ENCODE measurements at regions not wholly inside any gene's neighbourhood (a gene's known extent, or its start where the extent isn't known, plus 50 kb on each side); places are given as distances from the start of the nearest gene placed in this dataset.

DNA sequence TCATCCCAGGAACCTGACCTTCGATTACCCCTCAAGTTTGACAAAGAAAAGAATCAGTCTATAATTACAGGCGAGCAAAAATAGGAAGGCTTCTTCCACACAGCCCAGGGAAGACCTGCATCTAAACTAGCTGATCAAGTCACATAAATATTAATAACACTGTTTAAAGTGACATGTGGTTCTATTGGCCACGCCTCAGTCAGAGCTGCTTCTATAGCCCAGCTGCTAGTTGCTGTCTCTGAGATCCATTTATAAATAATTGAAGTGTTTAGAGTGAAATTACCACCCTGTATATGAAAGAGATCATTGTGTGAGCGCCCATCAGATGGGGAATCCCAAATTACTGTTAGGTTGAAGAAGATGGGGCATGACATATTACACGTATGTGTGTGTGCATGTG, 426.0 kb downstream of the CDH2 start:
- no peak for TF ChIP-seq EZH2 (IDR thresholded peaks at IDR 0.05; ENCODE audit: insufficient read depth, low read length)
- TF ChIP-seq, protein P1, sequence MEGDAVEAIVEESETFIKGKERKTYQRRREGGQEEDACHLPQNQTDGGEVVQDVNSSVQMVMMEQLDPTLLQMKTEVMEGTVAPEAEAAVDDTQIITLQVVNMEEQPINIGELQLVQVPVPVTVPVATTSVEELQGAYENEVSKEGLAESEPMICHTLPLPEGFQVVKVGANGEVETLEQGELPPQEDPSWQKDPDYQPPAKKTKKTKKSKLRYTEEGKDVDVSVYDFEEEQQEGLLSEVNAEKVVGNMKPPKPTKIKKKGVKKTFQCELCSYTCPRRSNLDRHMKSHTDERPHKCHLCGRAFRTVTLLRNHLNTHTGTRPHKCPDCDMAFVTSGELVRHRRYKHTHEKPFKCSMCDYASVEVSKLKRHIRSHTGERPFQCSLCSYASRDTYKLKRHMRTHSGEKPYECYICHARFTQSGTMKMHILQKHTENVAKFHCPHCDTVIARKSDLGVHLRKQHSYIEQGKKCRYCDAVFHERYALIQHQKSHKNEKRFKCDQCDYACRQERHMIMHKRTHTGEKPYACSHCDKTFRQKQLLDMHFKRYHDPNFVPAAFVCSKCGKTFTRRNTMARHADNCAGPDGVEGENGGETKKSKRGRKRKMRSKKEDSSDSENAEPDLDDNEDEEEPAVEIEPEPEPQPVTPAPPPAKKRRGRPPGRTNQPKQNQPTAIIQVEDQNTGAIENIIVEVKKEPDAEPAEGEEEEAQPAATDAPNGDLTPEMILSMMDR (IDR thresholded peaks at IDR 0.05; ENCODE audit: insufficient read depth, low read depth, low read length): no peak

All from astrocyte (in vitro differentiated cells and primary cell).